A172 (cell line): ENCODE measurements at regions not wholly inside any gene's neighbourhood (a gene's known extent, or its start where the extent isn't known, plus 50 kb on each side); places are given as distances from the start of the nearest gene placed in this dataset.
"Not testable (repeated sequence)": the region's sequence is repeated elsewhere in the genome, so short reads cannot be mapped to it uniquely, and the experiment has no call there.

ENCODE experiments used
- DNase-seq: peaks from one replicate; pipeline ENCODE4 v3.0.0-alpha.2; 2015; ENCODE audit warnings: low spot score

GRCh38 chr17:63019138-63019873, 53.3 kb downstream of the TANC2 start:
- DNase-seq, result no peak

GRCh38 chr17:63022567-63022966, 56.5 kb downstream of the TANC2 start:
- DNase-seq, result no peak

- no peak for DNase-seq
These were observed 57.0 kb downstream of the TANC2 start for GRCh38 chr17:63023049-63023448.

GRCh38 chr17:63024201-63024600, 58.2 kb downstream of the TANC2 start:
- DNase-seq, result no peak

- no peak for DNase-seq
These were observed 58.7 kb downstream of the TANC2 start for GRCh38 chr17:63024716-63025115.

- DNase-seq, result not testable (repeated sequence)
These were observed 59.6 kb downstream of the TANC2 start for GRCh38 chr17:63025637-63026036.

- peak; percentile 36 for DNase-seq
These were observed 63.5 kb downstream of the TANC2 start for GRCh38 chr17:63029541-63029940.

GRCh38 chr17:63032142-63032541, 66.1 kb downstream of the TANC2 start:
- no peak for DNase-seq

- DNase-seq, result no peak
These were observed 67.1 kb downstream of the TANC2 start for GRCh38 chr17:63033142-63033541.

- DNase-seq, result peak; percentile 44
These were observed 69.2 kb downstream of the TANC2 start for GRCh38 chr17:63035271-63035670.

- peak; percentile 4 for DNase-seq
These were observed 69.7 kb downstream of the TANC2 start for GRCh38 chr17:63035695-63036094.

- peak; percentile 41 for DNase-seq
These were observed 73.3 kb downstream of the TANC2 start for GRCh38 chr17:63039342-63039741.

- DNase-seq, result peak; percentile 68
These were observed 74.0 kb downstream of the TANC2 start for GRCh38 chr17:63039899-63040602.

- no peak for DNase-seq
These were observed 74.8 kb downstream of the TANC2 start for GRCh38 chr17:63040816-63041215.

- DNase-seq, result no peak
These were observed 75.2 kb downstream of the TANC2 start for GRCh38 chr17:63041251-63041650.

- DNase-seq, result no peak
These were observed 75.7 kb downstream of the TANC2 start for GRCh38 chr17:63041722-63042121.

GRCh38 chr17:63042256-63042812, 76.3 kb downstream of the TANC2 start:
- no peak for DNase-seq

GRCh38 chr17:63057560-63057959, 91.5 kb downstream of the TANC2 start:
- DNase-seq, result not testable (repeated sequence)

- no peak for DNase-seq
These were observed 100.3 kb downstream of the TANC2 start for GRCh38 chr17:63066158-63066813.

GRCh38 chr17:63069245-63069644, 103.2 kb downstream of the TANC2 start:
- no peak for DNase-seq

GRCh38 chr17:63070031-63070430, 104.0 kb downstream of the TANC2 start:
- DNase-seq, result no peak

- DNase-seq, result no peak
These were observed 105.8 kb downstream of the TANC2 start for GRCh38 chr17:63071797-63072196.

GRCh38 chr17:63075969-63076368, 109.9 kb downstream of the TANC2 start:
- DNase-seq, result no peak
